HCT116 (cell line): ENCODE measurements at regions not wholly inside any gene's neighbourhood (a gene's known extent, or its start where the extent isn't known, plus 50 kb on each side); places are given as distances from the start of the nearest gene placed in this dataset.

Source experiments
- ATAC-seq: fragments of 200-7000 bp; cut with Tn5 transposase; 2 replicates; pipeline ENCODE4 v1.9.1; 2020; ENCODE audit warnings: mild to moderate bottlenecking, moderate library complexity
- BruUV-seq: library from RNA; stranded (reverse); fragments of 400-500 nt; replicated peaks from 2 replicates; lab custom pipeline; 2021; lab: Mats Ljungman, UMichigan
- CTCF ChIA-PET: fragments of 300-600 bp; sonication (Branson Sonifier 250); formaldehyde crosslinking; loops from one replicate; lab custom pipeline; 2021; ENCODE audit warnings: antibody characterized with exemption; lab: Charles Lee
- POLR2A ChIA-PET: fragments of 300-600, 350-600 bp; sonication (Branson Sonifier 250); formaldehyde crosslinking; loops from one replicate; lab custom pipeline; 2021; ENCODE audit warnings: antibody characterized with exemption; lab: Charles Lee
- RAD21 ChIA-PET, 2 experiments: fragments of 300-600 bp; sonication (Branson Sonifier 250); formaldehyde crosslinking; loops; one replicate each; lab custom pipeline; 2023; ENCODE audit warnings: low total read pairs in 2 of 2; ENCODE audit not compliant: uncharacterized antibody in 2 of 2, unreplicated experiment in 2 of 2, low non-redundant PET in 1 of 2; lab: Charles Lee
- DNase-seq: peaks from one replicate; pipeline ENCODE4 v3.0.0-alpha.2; 2010; ENCODE audit warnings: low read depth, low spot score
- H2AFZ ChIP-seq: fragments of 200-600 bp; shearing (Covaris generic), sonication (generic); 2 replicates; pipeline ENCODE4 v1.6.1; 2017; ENCODE audit warnings: low read depth, mixed run types, mixed read lengths, antibody characterized with exemption, low read length; ENCODE audit not compliant: poor library complexity, severe bottlenecking
- H3K27ac ChIP-seq: 2 replicates; pipeline ENCODE4 v1.5.1; 2012; ENCODE audit warnings: low read depth, low read length
- H3K27me3 ChIP-seq: fragments of 200-600 bp; sonication (generic); 2 replicates; pipeline ENCODE4 v1.6.1; 2016; ENCODE audit warnings: mixed run types, low read length, mixed read lengths; ENCODE audit not compliant: insufficient read depth
- H3K36me3 ChIP-seq, 2 experiments: fragments of 200-500 bp in 1 of 2; fragments of 200-600 bp in 1 of 2; sonication (Bioruptor generic) in 1 of 2; sonication (generic) in 1 of 2; 2 replicates each; pipeline versions ENCODE4 v1.5.1 to v1.6.1; 2014 to 2016; ENCODE audit warnings: low read length in 2 of 2, inconsistent platforms in 1 of 2, mixed read lengths in 1 of 2, mixed run types in 1 of 2; ENCODE audit not compliant: insufficient read depth in 2 of 2, control insufficient read depth in 1 of 2
- H3K4me1 ChIP-seq, 2 experiments: fragments of 200-600 bp in 1 of 2; sonication (generic) in 1 of 2; 2 replicates each; pipeline versions ENCODE4 v1.5.1 to v1.6.1; 2012 to 2017; ENCODE audit warnings: low read length in 2 of 2, inconsistent platforms in 1 of 2, mild to moderate bottlenecking in 1 of 2, mixed read lengths in 1 of 2, mixed run types in 1 of 2, moderate library complexity in 1 of 2; ENCODE audit not compliant: insufficient read depth in 2 of 2, control insufficient read depth in 1 of 2
- H3K4me2 ChIP-seq: fragments of 200-600 bp; sonication (generic); 2 replicates; pipeline ENCODE4 v1.6.1; 2017; ENCODE audit warnings: mixed run types, low read length, mixed read lengths
- H3K4me3 ChIP-seq, 2 experiments: fragments of 200-600 bp in 1 of 2; sonication (generic) in 1 of 2; replicated peaks in 1 of 2; 2 replicates each; pipeline ENCODE4 v1.5.1; 2011 to 2016; ENCODE audit warnings: low read length in 2 of 2, control low read depth in 1 of 2, low read depth in 1 of 2, mild to moderate bottlenecking in 1 of 2, mixed read lengths in 1 of 2, mixed run types in 1 of 2
- H3K79me2 ChIP-seq: fragments of 200-600 bp; sonication (generic); 2 replicates; pipeline ENCODE4 v1.6.1; 2017; ENCODE audit warnings: mild to moderate bottlenecking, mixed run types, low read length, moderate library complexity, mixed read lengths; ENCODE audit not compliant: insufficient read depth
- H3K9ac ChIP-seq: fragments of 200-600 bp; sonication (generic); 2 replicates; pipeline ENCODE4 v1.6.1; 2016; ENCODE audit warnings: low read length, mixed read lengths
- H3K9me2 ChIP-seq: fragments of 200-600 bp; sonication (generic), shearing (Covaris generic); 2 replicates; pipeline ENCODE4 v1.6.1; 2017; ENCODE audit warnings: mixed run types, mild to moderate bottlenecking, moderate library complexity; ENCODE audit not compliant: insufficient read depth
- H3K9me3 ChIP-seq, 2 experiments: fragments of 200-500 bp in 1 of 2; fragments of 200-600 bp in 1 of 2; sonication (Bioruptor generic) in 1 of 2; sonication (generic) in 1 of 2; 2 replicates each; pipeline ENCODE4 v1.6.1; 2014 to 2017; ENCODE audit warnings: low read length in 2 of 2, mixed read lengths in 2 of 2, inconsistent platforms in 1 of 2, low read depth in 1 of 2, mild to moderate bottlenecking in 1 of 2, mixed run types in 1 of 2, moderate library complexity in 1 of 2; ENCODE audit not compliant: control insufficient read depth in 1 of 2, insufficient read depth in 1 of 2
- H4K20me1 ChIP-seq: fragments of 200-600 bp; sonication (generic), shearing (Covaris generic); 2 replicates; pipeline ENCODE4 v1.6.1; 2017; ENCODE audit warnings: mixed run types, mild to moderate bottlenecking, moderate library complexity; ENCODE audit not compliant: insufficient read depth
- ATF3 ChIP-seq: IDR thresholded peaks from 2 replicates; pipeline ENCODE4 v1.6.1; 2012
- CBX3 ChIP-seq: IDR thresholded peaks from 2 replicates; pipeline ENCODE4 v1.6.1; 2012; ENCODE audit warnings: low read depth
- CTCF ChIP-seq, 3 experiments: fragments of 200-600 bp in 1 of 3; sonication (generic) in 1 of 3; IDR thresholded peaks in 2 of 3; conservative IDR thresholded peaks in 1 of 3; 2 replicates each; pipeline ENCODE4 v1.5.1; 2012 to 2017; ENCODE audit warnings: low read depth in 2 of 3, low read length in 2 of 3, antibody characterized with exemption in 1 of 3, borderline replicate concordance in 1 of 3, control low read depth in 1 of 3, mild to moderate bottlenecking in 1 of 3, mixed read lengths in 1 of 3, mixed run types in 1 of 3, moderate library complexity in 1 of 3; ENCODE audit not compliant: insufficient read depth in 1 of 3
- ELF1 ChIP-seq: IDR thresholded peaks from 2 replicates; pipeline ENCODE4 v1.6.1; 2012; ENCODE audit warnings: low read depth, borderline replicate concordance
- EZH2phosphoT487 ChIP-seq: fragments of 200-600 bp; IDR thresholded peaks from 2 replicates; pipeline ENCODE4 v1.6.1; 2018; ENCODE audit warnings: antibody characterized with exemption, borderline replicate concordance
- FOSL1 ChIP-seq: IDR thresholded peaks from 2 replicates; pipeline ENCODE4 v1.6.1; 2012; ENCODE audit warnings: low read depth
- JUND ChIP-seq: IDR thresholded peaks from 2 replicates; pipeline ENCODE4 v1.6.1; 2012
- MAX ChIP-seq: IDR thresholded peaks from 2 replicates; pipeline ENCODE4 v1.6.1; 2012
- POLR2AphosphoS5 ChIP-seq: IDR thresholded peaks from 2 replicates; pipeline ENCODE4 v1.6.1; 2011; ENCODE audit warnings: mild to moderate bottlenecking, low read depth, low read length, moderate library complexity
- RAD21 ChIP-seq: IDR thresholded peaks from 2 replicates; pipeline ENCODE4 v1.6.1; 2012; ENCODE audit warnings: low read depth, mild to moderate bottlenecking
- SP1 ChIP-seq: IDR thresholded peaks from 2 replicates; pipeline ENCODE4 v1.6.1; 2012; ENCODE audit warnings: low read depth
- TCF7L2 ChIP-seq: IDR thresholded peaks from 2 replicates; pipeline ENCODE4 v1.7.0; 2011; ENCODE audit warnings: borderline replicate concordance, inconsistent platforms; ENCODE audit not compliant: insufficient read depth, insufficient read length; ENCODE audit errors: extremely low read depth
- YY1 ChIP-seq: IDR thresholded peaks from 2 replicates; pipeline ENCODE4 v1.6.1; 2011; ENCODE audit warnings: low read length, low read depth, moderate library complexity, mild to moderate bottlenecking; ENCODE audit not compliant: insufficient replicate concordance; ENCODE audit errors: extremely low read depth
- ZBTB33 ChIP-seq: IDR thresholded peaks from 2 replicates; pipeline ENCODE4 v1.6.1; 2011; ENCODE audit warnings: mild to moderate bottlenecking, low read length, moderate library complexity; ENCODE audit not compliant: insufficient replicate concordance; ENCODE audit errors: extremely low read depth
- intact Hi-C: fragments of 100-400 bp; cut with micrococcal nuclease; formaldehyde crosslinking; loops from 2 replicates; pipeline ENCODE4 v1.10.0; 2022

- Histone ChIP-seq H3K79me2 (no peaks in the 10 kb centered on the region), H3K4me1 (no peaks in the 10 kb centered on the region), H3K27ac (no peak overlapping the region), H4K20me1 (no peaks in the 10 kb centered on the region), H3K9me3 (no peaks in the 10 kb centered on the region), H3K4me2 (no peak overlapping the region), H3K27me3 (peaks cover 11% of the 10 kb centered on the region; the same call in 1 of the 2 replicates), H3K9ac (no peak overlapping the region), H2AFZ (no peak overlapping the region), H3K4me3 (no peak overlapping the region), H3K36me3 (no peaks in the 10 kb centered on the region), H3K9me2 (no peaks in the 10 kb centered on the region)
- no peak for ATAC-seq
- intact Hi-C loops, result no loop called here
- ChIA-PET POLR2A (no interaction called here), CTCF (no interaction called here), RAD21 (no interaction called here)
- no TSS peak for BruUV-seq
- no peak for DNase-seq
- TF ChIP-seq ZBTB33 (no peak), POLR2AphosphoS5 (no peak), ATF3 (no peak), CBX3 (no peak), TCF7L2 (no peak), MAX (no peak), RAD21 (no peak)
These were observed 405.2 kb upstream of the WWC1 start for GRCh38 chr5:167886196-167886595.

GRCh38 chr5:167888393-167888792, 403.1 kb upstream of the WWC1 start:
- ChIA-PET POLR2A (no interaction called here), RAD21 (no interaction called here), CTCF (no interaction called here)
- no peak overlapping the region for H2AFZ ChIP-seq
- no TSS peak for BruUV-seq
- H3K27ac ChIP-seq, result no peak overlapping the region
- no peak for DNase-seq
- H3K27me3 ChIP-seq, result peaks cover 10% of the 10 kb centered on the region
- H3K36me3 ChIP-seq, result no peaks in the 10 kb centered on the region
- no peak overlapping the region for H3K4me3 ChIP-seq
- no peaks in the 10 kb centered on the region for H3K79me2 ChIP-seq
- no peak for ATAC-seq
- H3K4me1 ChIP-seq, result no peaks in the 10 kb centered on the region
- no peak overlapping the region for H3K4me2 ChIP-seq
- H3K9me2 ChIP-seq, result no peaks in the 10 kb centered on the region
- H3K9ac ChIP-seq, result no peak overlapping the region
- H3K9me3 ChIP-seq, result no peaks in the 10 kb centered on the region
- intact Hi-C loops, result no loop called here
- H4K20me1 ChIP-seq, result no peaks in the 10 kb centered on the region
- no peak; a peak in 1 of 6 replicates for TF ChIP-seq CTCF (IDR thresholded peaks at IDR 0.05 in 2 of 3, conservative IDR thresholded peaks at IDR 0.05 in 1 of 3; ENCODE audit: borderline replicate concordance in 1 of 3, insufficient read depth in 1 of 3, low read depth in 2 of 3, low read length in 2 of 3)
- no peak for TF ChIP-seq YY1
- no peak for TF ChIP-seq EZH2phosphoT487
- TF ChIP-seq MAX, result no peak
- TF ChIP-seq SP1, result no peak
- TF ChIP-seq JUND, result no peak
- no peak for TF ChIP-seq FOSL1
- TF ChIP-seq TCF7L2, result no peak
- no peak for TF ChIP-seq ELF1
